Adrenal gland (tissue), 5 donors: ENCODE measurements at regions not wholly inside any gene's neighbourhood (a gene's known extent, or its start where the extent isn't known, plus 50 kb on each side); places are given as distances from the start of the nearest gene placed in this dataset.

Experiments used
- CTCF ChIP-seq, 6 experiments: fragments of 450-650 bp in 4 of 6; fragments of 200-600 bp in 2 of 6; sonication (generic) in 1 of 6; IDR thresholded peaks; 1 replicate in 5 of 6; 2 replicates in 1 of 6; pipeline versions ENCODE4 v1.5.1 to v1.8.0; 2016 to 2021; ENCODE audit warnings: antibody characterized with exemption in 6 of 6, mild to moderate bottlenecking in 2 of 6, moderate library complexity in 1 of 6
- POLR2A ChIP-seq, 2 donors: fragments of 450-650 bp; IDR thresholded peaks; one replicate each; pipeline ENCODE4 v1.6.1; 2017; ENCODE audit warnings: antibody characterized with exemption in 2 of 2, mild to moderate bottlenecking in 2 of 2, moderate library complexity in 1 of 2
- donor health status: DM: no; HTN: no; CAD: no.

- TF ChIP-seq CTCF (IDR thresholded peaks at IDR 0.05): no peak
- TF ChIP-seq POLR2A (IDR thresholded peaks at IDR 0.05): no peak
Observed at GRCh38 chr3:107220538-107220937, 156.7 kb upstream of the CCDC54 start.
